Sigmoid colon (tissue), 4 donors: ENCODE measurements at regions not wholly inside any gene's neighbourhood (a gene's known extent, or its start where the extent isn't known, plus 50 kb on each side); places are given as distances from the start of the nearest gene placed in this dataset.

ENCODE experiments used
- CTCF ChIP-seq, 4 experiments: fragments of 450-650 bp in 3 of 4; fragments of 200-600 bp in 1 of 4; IDR thresholded peaks; one replicate each; pipeline ENCODE4 v1.5.1; 2016 to 2019; ENCODE audit warnings: antibody characterized with exemption in 4 of 4, mild to moderate bottlenecking in 3 of 4, moderate library complexity in 2 of 4
- POLR2A ChIP-seq, 2 donors: fragments of 450-650 bp; IDR thresholded peaks; one replicate each; pipeline ENCODE4 v1.6.1; 2016; ENCODE audit warnings: antibody characterized with exemption in 2 of 2, mild to moderate bottlenecking in 2 of 2, moderate library complexity in 2 of 2
- POLR2AphosphoS5 ChIP-seq, 4 donors: sonication (generic); formaldehyde crosslinking; IDR thresholded peaks; one replicate each; pipeline ENCODE4 v1.6.1; 2017; ENCODE audit warnings: antibody characterized with exemption in 4 of 4

- TF ChIP-seq CTCF (IDR thresholded peaks at IDR 0.05) (no peak), POLR2A (IDR thresholded peaks at IDR 0.05) (no peak), POLR2AphosphoS5 (IDR thresholded peaks at IDR 0.05) (no peak)
Measured at GRCh38 chr7:46488607-46489006, 567.5 kb upstream of the IGFBP3 start.
